Stimulated activated CD8-positive, alpha-beta memory T cell treated with anti-CD3 and anti-CD28 coated beads, Interleukin-4, amount 100 ng/mL, for 1 hour (primary cell): ENCODE measurements at regions not wholly inside any gene's neighbourhood (a gene's known extent, or its start where the extent isn't known, plus 50 kb on each side); places are given as distances from the start of the nearest gene placed in this dataset.

Experiments
- DNase-seq, 2 donors: peaks; one replicate each; pipeline ENCODE4 v3.0.0-alpha.2; 2020; ENCODE audit warnings: low read depth in 2 of 2, low spot score in 1 of 2

DNA sequence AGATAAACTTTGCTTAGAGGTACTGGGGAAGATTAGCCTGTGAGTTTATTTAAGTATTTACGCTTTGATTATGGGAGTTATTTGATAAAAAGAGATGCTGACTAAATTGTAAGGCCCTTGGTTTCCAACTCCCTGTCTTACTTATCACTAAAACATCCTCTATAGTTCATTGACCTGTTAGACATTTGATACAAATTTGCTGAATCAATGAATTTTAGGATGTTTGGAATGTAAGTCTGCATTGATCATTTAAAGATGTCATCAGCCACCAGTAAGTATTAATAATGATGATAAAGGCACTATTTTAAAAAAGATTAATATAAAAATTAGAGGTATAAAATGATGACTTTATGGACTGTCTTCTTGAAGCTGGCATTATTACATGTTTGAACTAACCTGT, 340.6 kb downstream of the SPRY1 start:
- no peak for DNase-seq

DNA sequence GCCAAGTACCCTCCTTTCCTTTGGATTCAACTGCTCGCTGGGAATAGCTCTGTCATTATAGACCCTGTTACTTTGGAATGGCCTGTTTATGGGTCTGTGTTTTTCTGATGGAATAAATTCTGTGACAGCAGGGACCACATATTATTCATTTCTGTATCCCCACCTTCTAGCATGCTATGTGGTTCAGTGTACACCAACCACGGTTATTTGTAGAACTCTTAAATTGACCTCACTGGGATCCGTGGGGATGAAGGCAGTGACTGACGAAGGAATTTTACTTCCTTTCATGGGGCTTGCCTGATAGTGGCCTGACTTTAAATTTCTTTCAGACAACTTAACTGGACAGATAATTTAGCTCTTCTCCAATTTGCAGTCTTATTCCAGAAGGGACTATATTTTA, 343.2 kb downstream of the SPRY1 start:
- DNase-seq, result no peak

DNA sequence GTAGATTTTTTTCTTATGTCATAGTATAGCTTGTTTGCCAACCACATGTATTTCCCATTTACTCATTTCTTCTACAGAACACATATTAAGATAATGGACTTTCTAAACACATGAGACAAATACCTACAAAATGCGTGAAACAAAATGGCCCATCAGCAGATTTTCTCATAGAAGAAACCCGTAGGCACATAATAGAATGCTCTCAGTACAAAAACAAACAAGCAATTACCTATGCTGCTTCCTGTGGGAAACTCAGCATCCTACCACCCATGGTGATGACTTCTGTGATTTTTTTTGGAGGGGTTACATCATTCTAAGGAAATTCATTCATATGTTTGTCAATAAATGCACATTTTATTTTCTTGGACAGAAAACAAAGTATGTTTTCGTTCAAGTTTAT, 343.6 kb downstream of the SPRY1 start:
- no peak for DNase-seq

- no peak for DNase-seq
These were observed 345.3 kb downstream of the SPRY1 start for GRCh38 chr4:123741906-123742305.

GRCh38 chr4:123743848-123744247, 347.3 kb downstream of the SPRY1 start:
- no peak for DNase-seq

GRCh38 chr4:123744664-123745290, 348.2 kb downstream of the SPRY1 start:
- no peak for DNase-seq

- no peak for DNase-seq
These were observed 350.4 kb downstream of the SPRY1 start for GRCh38 chr4:123747016-123747415.

DNA sequence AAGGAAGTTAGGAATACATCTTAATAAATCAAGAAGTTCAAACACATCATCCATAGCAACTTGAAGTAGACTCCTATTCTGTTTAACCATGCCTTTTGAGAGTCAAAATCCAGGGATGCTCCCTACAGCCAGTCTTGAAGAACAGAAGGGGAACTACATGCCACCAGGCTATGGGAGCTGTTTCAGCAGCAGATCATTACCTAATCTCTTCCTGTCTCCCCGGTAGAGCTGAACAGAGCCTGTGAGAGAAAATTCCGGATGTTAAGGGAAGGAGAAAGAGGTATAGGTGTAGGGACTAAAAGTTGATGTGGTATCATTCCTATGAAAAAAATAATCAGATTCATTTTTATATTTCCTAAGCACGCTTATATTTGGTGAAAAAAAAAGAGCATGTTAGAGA, 352.2 kb downstream of the SPRY1 start:
- no peak for DNase-seq

DNA sequence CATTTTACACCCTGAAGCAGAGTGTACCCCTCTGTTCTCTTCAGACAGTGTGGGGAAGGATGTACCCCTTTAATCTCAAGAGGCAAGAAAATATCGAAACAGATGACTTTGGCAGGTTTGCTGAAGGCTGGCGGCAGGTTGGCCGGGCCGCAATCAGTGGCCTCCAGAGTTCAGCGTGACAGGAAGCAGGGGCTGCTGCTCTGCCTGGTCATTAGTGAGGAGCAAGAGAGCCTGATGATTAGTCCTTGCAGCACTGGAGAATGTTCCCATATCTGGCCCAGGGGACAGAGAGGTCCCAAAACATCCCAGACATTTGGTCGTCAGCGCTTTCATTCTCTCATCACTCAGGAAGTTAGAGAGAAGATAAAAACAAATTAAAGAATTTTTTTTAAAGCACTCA, 352.8 kb downstream of the SPRY1 start:
- no peak for DNase-seq

DNA sequence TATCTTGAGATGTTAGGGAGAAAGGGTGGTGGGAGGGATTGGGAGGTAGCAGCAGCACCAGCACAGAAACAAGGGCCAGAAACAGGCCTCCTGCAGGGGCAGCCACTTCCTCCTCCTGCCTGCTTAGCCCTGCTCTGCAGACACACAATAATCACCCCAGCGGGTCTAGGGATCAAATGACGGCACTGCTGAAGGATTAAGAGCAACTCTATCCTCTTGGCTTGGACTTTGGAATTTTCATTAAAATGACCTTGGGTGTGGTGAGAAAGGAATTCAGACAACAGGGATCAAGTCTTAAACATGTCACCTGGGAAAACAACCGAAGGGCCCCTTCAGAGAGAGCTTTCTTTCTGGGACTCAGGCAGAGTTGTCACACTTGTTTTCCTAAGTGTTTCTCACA, 353.4 kb downstream of the SPRY1 start:
- no peak for DNase-seq

DNA sequence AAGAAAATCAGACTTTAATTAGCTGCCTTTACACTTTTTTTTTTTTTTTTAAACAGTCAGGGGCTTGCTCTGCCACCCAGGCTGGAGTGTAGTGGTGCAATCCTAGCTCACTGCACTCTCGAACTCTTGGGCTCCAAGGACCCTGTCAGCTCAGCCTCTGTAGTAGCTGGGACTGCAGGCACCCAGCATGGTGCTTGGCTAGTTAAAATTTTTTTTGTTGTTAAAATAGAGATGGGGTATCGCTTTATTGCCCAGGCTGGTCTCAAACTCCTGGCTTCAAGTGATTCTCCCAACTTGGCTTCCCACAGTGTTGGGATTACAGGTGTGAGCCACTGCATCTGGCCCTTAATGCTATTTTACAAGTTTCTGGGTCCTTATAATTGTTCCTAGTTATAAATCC, 359.1 kb downstream of the SPRY1 start:
- DNase-seq, result no peak

DNA sequence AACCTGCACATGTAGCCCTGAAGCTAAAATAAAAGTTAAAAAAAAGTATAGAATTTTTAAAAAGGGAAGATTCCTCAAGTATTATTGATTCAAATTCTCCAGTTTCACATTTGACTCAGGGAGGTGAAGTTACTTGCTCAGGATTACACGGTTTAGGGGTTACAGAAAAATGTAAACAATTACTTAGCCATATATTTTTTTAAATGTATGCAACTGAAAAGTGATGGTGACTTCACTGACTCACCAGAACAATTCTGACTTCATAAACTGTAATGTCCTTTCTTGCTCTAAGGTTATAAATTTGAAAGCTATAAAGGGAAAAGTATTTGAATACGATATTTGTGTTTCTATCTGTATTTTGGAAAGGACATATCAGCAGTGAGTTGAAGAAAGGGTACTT, 371.2 kb downstream of the SPRY1 start:
- DNase-seq, result no peak

- DNase-seq, result no peak
These were observed 374.3 kb downstream of the SPRY1 start for GRCh38 chr4:123770884-123771283.

DNA sequence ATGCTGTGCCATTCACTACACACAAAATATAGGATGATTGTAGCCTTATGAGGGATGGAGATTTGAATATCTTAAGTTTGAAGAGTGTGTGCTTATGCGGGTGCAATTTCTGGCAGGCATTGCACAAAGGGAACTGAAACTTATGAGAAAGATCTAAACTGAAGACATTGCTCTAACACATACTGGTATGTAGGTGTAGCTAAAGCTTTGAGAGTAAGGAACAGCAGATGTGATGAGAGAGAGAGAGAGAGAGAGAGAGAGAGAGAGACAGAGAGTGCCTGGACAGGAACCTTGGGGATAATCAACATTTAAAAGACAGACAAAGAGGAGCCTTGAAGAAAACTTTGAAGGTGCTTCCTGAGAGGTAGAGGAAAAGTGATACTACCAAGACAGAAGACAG, 379.7 kb downstream of the SPRY1 start:
- DNase-seq, result no peak

DNA sequence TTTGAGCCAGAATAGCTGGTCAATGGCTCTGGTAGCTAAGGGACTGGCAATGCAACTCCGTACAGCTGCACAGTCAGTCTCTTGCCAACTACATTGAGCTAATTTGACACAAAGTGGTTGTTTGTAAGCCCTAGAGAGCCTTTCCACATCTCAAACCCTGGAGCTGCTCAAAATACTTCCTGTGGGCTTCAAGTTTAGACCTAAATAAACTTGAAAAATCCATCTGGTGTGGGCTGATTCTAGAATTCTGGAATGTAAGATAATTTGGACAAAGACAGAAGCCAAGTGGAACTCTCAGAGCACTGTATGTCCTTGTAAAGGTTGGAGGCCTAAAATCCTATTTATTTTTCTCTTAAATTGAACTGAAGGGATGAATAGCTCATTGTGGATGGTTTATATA, 380.8 kb downstream of the SPRY1 start:
- no peak for DNase-seq

GRCh38 chr4:123783151-123783790, 386.7 kb downstream of the SPRY1 start:
- DNase-seq, result no peak

DNA sequence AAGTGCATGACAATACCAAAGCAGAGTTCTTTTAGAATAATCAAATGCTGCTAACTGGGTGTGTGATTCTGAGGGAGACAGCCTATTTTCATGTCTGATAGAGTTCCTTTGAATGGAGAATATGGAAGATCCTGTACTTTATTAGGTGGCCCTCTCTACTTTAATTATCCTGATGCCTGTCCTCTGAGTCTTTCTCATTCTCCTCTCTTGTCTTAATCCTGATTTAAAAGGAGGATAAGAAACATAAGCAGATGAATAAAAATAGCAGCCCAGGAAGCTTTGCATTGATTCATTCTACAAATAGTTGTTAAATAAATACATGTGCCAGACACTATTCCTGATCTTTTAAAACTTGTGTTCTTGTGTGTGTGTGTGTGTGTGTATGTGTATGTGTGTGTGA, 387.3 kb downstream of the SPRY1 start:
- DNase-seq, result no peak

- DNase-seq, result no peak
These were observed 388.0 kb downstream of the SPRY1 start for GRCh38 chr4:123784626-123785025.

DNA sequence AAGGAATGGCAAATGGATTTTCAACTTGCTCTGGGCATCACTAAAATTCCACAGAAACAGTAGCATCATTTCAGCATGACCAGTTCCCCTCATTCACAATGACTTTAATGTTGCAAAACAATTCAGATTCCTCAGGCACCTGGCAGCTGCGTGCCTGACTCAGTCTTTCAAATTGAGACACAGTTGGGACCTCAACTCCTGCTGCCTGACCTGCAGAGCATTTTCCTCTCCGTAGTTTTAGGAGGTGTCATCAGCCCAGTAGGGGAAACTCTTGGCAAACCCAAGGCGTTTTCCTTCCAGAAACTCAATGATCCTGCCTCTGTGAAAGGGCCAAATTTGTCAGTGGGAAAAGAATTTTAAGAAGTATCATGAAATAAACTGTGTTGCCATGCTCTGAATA, 388.9 kb downstream of the SPRY1 start:
- DNase-seq, result no peak

DNA sequence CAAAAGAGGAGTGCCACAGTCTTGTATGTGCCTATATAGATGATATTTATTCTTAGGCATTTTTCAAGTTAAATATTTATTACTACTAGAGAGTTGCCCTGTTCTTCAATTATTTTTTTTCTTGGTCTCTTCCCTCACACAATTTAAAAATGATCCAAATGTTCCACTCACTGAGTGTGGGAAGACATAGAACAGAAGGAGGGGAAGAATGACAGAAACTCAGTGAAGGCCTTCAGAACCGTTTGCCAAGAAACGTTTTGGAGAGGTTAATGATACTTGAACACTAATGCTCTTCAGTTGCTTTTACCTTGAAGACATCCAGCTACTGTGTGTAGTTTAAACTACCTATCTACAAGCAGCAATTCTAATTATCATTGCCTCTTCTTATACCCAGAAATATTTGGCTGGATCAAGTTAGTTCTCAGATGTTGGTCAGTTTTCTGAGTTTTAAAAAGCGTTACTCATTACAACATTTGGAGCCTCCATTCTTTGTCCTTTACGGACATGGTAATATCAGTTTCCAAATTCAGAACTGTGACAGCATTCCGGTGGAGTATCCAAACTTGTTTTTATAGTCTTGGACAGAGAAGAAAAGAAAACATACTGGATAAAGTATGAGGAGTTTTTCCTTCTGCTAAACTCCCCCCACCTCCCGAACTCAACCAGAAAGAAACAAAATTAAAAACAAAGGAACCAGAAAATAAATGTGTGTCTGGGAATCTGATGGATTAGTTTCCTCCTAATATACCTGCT, 389.7 kb downstream of the SPRY1 start:
- no peak for DNase-seq

DNA sequence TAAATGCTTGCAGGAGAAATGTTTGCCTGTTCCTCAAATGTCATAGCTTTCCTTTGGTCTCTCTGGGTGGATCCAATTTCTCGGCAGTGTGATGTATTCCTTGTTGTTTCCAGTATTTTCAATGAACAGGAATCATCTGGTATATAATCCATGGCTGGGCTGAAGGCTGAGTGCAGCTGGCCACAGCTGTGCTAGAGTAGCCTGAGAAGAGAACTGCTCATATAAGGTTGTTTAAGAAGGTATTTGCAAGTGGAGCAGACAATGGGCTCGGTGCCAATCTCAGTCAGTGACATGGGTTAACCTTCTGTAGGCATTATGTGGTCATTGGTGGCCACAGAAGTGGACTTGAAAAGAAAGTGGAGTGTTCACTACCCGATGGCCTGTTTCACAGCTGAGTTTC, 390.3 kb downstream of the SPRY1 start:
- DNase-seq, result no peak

GRCh38 chr4:123787512-123788080, 391.0 kb downstream of the SPRY1 start:
- no peak for DNase-seq
